Stimulated activated CD8-positive, alpha-beta memory T cell treated with anti-CD3 and anti-CD28 coated beads, Interleukin-15, amount 100 ng/mL, for 4 hours (primary cell): ENCODE measurements at regions not wholly inside any gene's neighbourhood (a gene's known extent, or its start where the extent isn't known, plus 50 kb on each side); places are given as distances from the start of the nearest gene placed in this dataset.
"Not testable (repeated sequence)": the region's sequence is repeated elsewhere in the genome, so short reads cannot be mapped to it uniquely, and the experiment has no call there.

ENCODE experiments used
- DNase-seq, 2 donors: peaks; one replicate each; pipeline ENCODE4 v3.0.0-alpha.2; 2020; ENCODE audit warnings: low read depth in 2 of 2

DNA sequence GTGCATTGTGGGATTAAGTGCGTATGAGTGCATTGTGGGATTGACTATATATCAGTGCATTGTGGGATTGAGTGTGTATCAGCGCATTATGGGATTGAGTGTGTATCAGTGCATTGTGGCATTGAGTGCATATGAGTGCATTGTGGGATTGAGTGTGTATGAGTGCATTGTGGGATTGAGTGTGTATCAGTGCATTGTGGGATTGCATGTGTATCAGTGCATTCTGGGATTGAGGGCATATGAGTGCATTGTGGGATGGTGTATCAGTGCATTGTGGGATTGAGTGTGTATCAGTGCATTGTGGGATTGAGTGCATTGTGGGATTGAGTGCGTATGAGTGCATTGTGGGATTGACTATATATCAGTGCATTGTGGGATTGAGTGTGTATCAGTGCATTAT, 106.4 kb downstream of the SHOX start:
- not testable (repeated sequence) for DNase-seq

DNA sequence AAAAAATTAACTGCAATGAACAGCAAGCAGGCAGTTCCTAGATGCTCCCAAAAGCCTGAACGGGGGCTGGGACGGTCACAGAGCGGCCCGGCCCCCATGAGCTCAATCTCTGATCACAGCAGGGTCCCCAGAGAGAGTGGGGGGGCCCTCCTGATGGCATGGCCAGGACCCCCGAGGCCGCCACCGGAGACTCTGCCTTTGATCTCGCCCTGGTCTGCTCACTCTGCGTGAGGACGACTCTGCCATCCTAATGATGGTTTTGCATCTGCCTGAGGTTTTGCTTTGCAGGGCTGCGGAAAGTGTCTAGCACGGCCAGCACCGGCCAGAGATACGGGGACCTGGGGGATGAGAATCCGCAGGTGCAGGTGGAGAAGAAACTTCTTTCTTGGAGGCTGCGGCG, 103.8 kb downstream of the SHOX start:
- no peak for DNase-seq

DNA sequence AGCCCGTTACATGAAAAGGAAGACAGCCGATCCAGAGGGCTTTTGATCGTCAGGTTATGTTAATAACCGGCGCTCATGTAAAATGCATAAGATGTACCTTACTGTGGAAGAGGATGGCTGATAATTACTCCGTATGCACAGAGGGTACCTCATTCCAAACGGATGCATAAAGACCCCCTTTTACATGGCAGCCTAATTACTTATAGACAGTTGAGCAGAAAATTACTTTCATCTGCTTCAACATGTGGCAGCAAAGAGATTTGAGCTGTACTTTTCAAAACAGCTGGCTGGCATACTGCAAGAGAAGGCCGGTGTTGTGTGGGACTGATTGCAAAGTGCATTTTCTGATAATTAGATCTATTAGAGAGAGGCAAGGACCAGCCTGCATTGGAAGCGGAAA, 103.4 kb downstream of the SHOX start:
- no peak for DNase-seq

DNA sequence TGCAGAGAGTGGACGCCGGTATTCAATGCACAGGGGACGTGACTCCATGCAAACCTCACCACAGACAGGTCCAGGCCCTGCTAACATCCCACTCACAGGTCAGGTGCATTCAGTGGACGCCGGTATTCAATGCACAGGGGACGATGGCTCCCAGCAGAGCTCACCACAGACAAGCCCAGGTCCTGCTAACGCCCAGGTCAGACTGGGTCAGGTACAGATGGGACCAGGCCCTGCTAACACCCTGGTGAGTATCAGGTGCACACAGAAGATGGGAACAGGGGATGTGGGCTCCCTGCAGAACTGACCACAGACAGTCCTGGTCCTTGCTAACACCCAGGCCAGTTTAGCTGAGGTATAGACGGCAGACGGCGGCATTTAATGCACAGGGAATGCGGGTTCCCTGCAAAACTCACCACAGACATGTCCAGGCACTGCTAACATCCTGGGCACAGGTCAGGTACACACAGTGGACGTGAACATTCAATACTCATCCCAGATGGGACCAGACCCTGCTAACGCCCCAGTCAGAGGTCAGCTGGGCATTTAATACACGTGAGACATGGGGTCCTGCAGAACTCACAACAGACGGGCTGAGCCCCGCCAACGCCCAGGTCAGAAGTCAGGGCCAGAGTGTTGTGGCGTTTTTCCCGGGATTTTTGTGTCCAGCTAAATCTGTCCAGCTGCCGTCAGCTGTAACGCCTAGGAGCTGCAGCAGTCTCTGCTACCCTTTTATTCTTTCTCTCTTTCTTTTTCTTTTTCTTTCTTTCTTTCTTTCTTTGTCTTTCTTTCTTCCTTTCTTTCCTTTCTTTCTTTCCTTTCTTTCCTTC, 99.2 kb downstream of the SHOX start:
- DNase-seq, result no peak

DNA sequence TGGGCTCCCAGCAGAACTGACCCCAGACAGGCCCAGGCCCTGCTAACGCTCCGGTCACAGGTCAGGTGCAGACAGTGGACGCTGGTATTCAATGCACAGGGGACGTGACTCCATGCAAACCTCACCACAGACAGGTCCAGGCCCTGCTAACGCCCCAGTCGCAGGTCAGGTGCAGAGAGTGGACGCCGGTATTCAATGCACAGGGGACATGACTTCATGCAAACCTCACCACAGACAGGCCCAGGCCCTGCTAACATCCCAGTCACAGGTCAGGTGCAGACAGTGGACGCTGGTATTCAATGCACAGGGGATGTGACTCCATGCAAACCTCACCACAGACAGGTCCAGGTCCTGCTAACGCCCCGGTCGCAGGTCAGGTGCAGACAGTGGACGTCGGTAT, 98.5 kb downstream of the SHOX start:
- DNase-seq, result not testable (repeated sequence)

DNA sequence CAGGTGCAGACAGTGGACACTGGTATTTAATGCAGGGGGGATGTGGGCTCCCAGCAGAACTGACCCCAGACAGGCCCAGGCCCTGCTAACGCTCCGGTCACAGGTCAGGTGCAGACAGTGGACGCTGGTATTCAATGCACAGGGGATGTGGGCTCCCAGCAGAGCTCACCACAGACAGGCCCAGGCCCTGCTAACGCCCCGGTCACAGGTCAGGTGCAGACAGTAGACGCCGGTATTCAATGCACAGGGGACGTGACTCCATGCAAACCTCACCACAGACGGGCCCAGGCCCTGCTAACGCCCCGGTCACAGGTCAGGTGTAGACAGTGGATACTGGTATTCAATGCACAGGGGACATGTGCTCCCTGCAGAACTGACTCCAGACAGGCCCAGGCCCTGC, 98.0 kb downstream of the SHOX start:
- DNase-seq, result not testable (repeated sequence)

DNA sequence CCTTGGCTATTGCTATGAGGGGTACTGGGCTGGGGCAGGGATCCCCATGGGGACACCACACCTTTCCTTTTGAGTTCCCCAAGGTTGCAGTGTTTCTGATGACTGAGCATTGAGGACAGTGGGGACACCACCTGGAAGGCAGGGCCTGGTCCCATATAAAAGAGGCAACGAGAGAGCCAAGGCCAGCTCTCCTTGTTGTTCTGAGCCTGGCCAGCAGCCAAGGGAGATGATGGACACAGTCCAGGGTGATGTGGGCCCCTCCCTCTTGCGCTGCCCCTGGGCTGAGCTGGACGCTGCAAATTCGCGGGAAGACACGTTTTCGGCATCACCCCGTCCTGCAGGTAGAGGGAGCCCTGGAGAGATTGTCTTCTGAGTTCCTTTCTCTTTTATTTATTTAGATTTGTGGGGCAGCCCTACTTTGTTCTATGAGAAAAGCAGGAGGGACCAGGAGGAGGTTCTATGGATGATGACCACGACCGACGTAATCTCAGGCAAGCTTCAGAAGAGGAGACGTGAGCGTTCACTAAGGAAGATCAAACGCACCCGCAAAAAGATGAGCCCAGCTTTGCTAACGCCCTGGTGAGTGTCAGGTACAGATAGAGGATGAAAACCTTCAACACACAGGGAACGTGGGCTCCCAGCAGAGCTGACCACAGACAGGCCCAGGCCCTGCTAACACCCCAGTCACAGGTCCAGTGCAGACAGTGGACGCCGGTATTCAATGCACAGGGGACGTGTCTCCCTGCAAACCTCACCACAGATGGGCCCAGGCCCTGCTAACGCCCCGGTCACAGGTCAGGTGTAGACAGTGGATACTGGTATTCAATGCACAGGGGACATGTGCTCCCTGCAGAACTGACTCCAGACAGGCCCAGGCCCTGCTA, 97.4 kb downstream of the SHOX start:
- no peak for DNase-seq

DNA sequence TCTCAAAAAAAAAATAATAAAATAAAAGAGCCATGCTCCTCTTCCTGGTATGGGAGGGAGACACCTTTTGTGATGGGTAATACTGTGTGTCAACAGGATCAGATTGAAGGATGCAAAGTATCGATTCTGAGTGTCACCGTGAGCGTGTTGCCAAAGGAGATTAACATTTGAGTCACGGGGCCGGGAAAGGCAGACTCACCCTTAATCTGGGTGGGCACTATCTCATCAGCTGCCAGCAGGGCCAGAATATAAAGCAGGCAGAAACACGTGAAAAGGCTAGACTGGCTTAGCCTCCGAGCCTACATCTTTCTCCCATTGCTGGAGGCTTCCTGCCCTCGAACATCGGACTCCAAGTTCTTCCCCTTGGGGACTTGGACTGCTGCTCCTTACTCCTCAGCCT, 95.4 kb downstream of the SHOX start:
- DNase-seq, result no peak

DNA sequence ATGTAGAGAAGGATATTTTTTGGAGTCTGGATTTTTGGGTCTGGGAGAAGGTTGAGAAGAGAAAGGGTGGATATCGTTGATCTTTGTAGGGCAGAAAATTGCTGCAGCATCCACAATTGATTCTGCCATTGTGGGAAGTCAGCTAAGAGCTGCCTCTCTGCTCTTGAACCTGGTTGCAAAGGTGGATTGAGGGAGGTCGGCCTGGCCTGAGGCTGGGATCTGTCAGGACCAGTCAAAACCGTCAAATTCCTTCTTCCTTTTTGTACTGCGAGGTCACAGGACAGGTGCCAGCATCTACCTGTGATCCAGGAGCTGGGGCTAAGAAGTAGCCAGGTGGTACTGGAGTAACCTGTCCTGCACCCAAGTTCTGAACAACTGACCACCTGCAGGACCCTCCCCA, 93.7 kb downstream of the SHOX start:
- DNase-seq, result no peak

DNA sequence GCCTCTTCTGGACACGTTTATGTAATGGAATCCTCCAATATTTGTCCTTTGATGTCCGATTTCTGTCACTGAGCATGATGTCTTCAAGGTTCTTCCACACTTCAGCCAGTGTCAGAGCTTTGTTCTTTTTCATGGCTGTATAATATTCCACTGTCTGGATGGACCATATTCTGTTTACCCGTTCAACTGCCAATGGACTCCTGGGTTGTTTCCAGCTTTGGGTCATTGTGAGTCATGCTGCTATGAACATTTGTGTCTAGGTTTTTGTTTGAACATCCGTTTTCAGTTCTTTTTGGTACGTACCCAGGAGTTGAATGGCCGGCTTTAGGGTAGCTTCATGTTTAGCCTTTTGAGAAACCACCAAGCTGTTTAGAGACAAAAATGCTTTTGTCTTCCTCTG, 93.2 kb downstream of the SHOX start:
- DNase-seq, result no peak

DNA sequence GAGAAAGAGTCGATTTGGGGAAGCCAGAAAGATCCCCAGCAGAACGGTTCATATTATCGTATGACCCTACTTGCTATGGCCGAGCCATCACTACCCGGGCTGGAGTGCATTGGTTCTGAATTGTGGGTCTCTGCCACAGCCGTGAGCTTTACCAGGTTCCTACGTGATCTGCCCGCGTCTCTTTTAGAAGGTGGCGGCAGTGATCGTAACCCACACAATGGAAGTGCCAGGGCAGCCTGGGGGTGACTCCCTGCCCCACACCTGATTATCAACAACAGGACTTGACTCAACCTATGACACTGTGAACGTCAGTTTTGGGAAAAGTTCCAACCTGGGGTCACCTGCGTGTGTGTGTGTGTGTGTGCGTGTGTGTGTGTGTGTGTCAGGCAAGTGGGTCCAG, 90.8 kb downstream of the SHOX start:
- DNase-seq, result no peak

DNA sequence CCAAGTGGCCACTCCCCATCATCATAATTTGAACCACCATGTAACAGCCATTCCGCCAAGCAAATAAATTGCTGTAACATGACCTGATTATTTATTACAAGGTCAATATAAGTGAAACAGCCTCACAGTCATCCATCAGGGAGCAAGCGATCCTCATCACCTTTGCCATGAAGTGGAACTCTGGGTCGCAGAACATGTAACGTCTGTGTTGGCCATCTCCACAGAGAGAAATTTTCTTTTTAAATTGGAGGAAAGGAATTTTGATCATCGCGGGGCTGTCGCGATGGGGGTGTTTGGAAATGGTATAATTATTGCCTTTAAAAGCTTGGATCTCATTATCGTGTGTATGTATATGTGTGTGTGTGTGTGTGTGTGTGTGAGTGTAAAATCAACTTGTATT, 90.2 kb downstream of the SHOX start:
- DNase-seq, result no peak

DNA sequence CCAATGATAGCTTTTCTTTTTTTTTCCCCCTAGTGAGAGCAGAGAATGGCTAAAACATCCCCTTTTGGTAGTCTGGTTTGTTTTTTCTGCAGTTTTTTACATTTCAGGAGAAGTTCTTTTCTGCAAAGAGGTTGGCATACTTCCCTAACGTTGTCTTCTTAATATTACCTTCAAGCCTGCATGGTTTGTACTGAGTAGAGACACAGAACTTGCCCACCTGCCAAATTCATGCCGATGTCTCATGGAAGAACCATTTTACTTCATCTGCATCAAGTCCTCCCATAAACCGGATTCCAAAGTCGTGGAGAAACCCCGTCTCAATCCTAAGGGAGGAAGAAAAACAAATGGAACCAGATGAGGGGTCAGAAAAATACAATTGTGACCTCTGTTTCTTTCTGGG, 89.7 kb downstream of the SHOX start:
- no peak for DNase-seq

DNA sequence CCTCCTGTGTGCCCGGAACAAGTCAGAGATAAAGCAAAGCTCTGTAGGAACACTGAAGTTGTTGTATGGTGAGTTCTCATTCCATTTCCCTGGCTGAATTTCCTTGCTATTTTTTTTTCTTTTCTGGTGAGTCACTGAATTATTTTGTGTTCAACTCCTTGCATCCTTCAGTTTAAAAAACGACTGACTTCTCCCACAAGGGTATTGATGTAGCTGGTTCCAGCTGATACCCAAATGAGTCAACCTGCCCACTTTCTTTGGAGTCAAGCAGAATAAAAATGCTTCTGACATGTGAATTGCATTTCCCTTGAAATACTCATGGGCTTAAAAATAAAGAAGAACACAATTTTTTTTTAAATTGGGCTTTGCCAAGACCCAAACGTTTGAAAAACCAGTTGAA, 85.5 kb downstream of the SHOX start:
- no peak for DNase-seq

DNA sequence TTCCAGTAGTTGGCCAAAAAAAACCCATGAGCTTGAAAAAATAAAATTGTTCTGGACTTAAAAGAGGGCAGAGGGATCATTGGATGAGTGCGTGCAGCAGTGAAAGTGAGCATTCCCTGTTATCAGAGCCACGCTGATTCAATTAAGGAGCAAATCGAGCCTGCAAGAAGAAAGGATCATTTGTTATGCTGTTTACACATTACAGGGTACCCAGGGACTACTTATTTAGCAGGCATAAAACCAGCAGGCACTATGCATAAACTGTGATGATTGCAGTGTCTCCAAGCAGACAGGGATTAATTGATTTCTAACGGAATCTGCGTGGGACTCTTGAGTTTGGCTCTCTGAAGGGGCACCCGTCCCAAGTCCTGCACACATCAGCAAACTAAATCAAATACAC, 83.5 kb downstream of the SHOX start:
- DNase-seq, result no peak
